DND-41 (cell line): ENCODE measurements at regions not wholly inside any gene's neighbourhood (a gene's known extent, or its start where the extent isn't known, plus 50 kb on each side); places are given as distances from the start of the nearest gene placed in this dataset.

Experiments used
- ATAC-seq: fragments of 200-7000 bp; cut with Tn5 transposase; 3 replicates; pipeline ENCODE4 v1.9.1; 2021; ENCODE audit warnings: low read depth; ENCODE audit not compliant: insufficient read depth
- DNase-seq: peaks from one replicate; pipeline ENCODE4 v3.0.0-alpha.2; 2020
- H2AFZ ChIP-seq: 2 replicates; pipeline ENCODE4 v1.6.0; 2012; ENCODE audit warnings: low read depth, low read length
- H3K27ac ChIP-seq: 2 replicates; pipeline ENCODE4 v1.5.1; 2012; ENCODE audit warnings: low read length, inconsistent platforms
- H3K27me3 ChIP-seq: fragments of 200-600 bp; sonication (generic); 2 replicates; pipeline ENCODE4 v1.6.0; 2012; ENCODE audit warnings: low read length, mild to moderate bottlenecking, inconsistent platforms; ENCODE audit not compliant: insufficient read depth, poor library complexity
- H3K36me3 ChIP-seq: 2 replicates; pipeline ENCODE4 v1.5.1; 2012; ENCODE audit warnings: low read length, inconsistent platforms; ENCODE audit not compliant: insufficient read depth
- H3K4me1 ChIP-seq: 2 replicates; pipeline ENCODE4 v1.5.1; 2012; ENCODE audit warnings: mild to moderate bottlenecking, low read length; ENCODE audit not compliant: insufficient read depth
- H3K4me2 ChIP-seq: 2 replicates; pipeline ENCODE4 v1.6.0; 2012; ENCODE audit warnings: mild to moderate bottlenecking, moderate library complexity, low read length, inconsistent platforms; ENCODE audit not compliant: insufficient read depth
- H3K4me3 ChIP-seq, 2 experiments: fragments of 200-600 bp in 1 of 2; shearing (Covaris generic) in 1 of 2; 2 replicates each; pipeline ENCODE4 v1.5.1; 2012 to 2016; ENCODE audit warnings: inconsistent platforms in 2 of 2, low read length in 2 of 2, mild to moderate bottlenecking in 2 of 2, low read depth in 1 of 2, moderate library complexity in 1 of 2
- H3K79me2 ChIP-seq: 2 replicates; pipeline ENCODE4 v1.6.0; 2012; ENCODE audit warnings: low read length, inconsistent platforms; ENCODE audit not compliant: insufficient read depth
- H3K9ac ChIP-seq: 2 replicates; pipeline ENCODE4 v1.6.0; 2012; ENCODE audit warnings: low read depth, mild to moderate bottlenecking, inconsistent platforms, low read length, moderate library complexity
- H3K9me3 ChIP-seq: 2 replicates; pipeline ENCODE4 v1.5.1; 2012; ENCODE audit warnings: low read length, moderate library complexity, mild to moderate bottlenecking, inconsistent platforms; ENCODE audit not compliant: insufficient read depth, severe bottlenecking
- H4K20me1 ChIP-seq: 2 replicates; pipeline ENCODE4 v1.6.0; 2012; ENCODE audit warnings: low read length; ENCODE audit not compliant: insufficient read depth
- EZH2 ChIP-seq: IDR thresholded peaks from 3 replicates; pipeline ENCODE4 v1.6.1; 2012; ENCODE audit warnings: borderline replicate concordance, low read depth, mild to moderate bottlenecking, moderate library complexity, low read length, inconsistent platforms; ENCODE audit not compliant: severe bottlenecking
- TF ChIP-seq, protein P1 (sequence below): IDR thresholded peaks from 2 replicates; pipeline ENCODE4 v1.5.1; 2012; ENCODE audit warnings: borderline replicate concordance, low read length, moderate library complexity, mild to moderate bottlenecking; ENCODE audit not compliant: poor library complexity, severe bottlenecking; ENCODE audit errors: extremely low read depth

DNA sequence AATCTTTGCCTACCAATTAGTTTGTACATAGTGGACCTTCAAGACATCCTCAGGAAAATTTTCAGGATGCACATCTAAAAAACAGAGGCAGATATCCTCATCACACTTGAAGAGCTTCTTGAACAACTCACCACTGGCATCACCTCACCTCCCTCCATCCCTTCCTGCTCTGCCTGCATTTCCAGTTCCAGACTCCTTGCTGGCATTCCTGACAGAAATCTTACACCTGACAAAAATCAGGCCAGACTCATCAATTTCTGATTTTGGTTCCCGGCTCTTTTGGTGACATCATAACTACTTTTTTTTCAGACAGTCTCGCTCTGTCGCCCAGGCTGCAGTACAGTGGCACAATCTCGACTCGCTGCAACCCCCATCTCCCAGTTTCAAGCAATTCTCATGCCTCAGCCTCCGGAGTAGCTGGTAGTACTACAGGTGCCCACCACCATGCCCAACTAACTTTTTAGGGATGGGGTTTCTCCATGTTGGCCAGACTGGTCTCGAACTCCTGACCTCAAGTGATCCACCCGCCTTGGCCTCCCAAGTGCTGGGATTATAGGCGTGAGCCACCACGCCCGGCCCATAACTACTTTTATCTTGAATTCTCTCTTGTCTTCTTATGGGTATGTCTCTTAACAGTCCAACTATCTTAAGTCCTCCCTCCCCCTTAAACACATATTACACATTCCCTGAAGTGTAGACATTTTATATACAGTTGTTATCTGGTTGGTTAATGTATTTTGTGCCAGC, 216.6 kb upstream of the IL12A start:
- ATAC-seq (no peak), DNase-seq (no peak)
- no peak overlapping the region for H3K27ac ChIP-seq
- no peaks in the 10 kb centered on the region for H3K27me3 ChIP-seq
- H2AFZ ChIP-seq, result no peak overlapping the region
- no peak overlapping the region for H3K9ac ChIP-seq
- H3K4me1 ChIP-seq, result no peaks in the 10 kb centered on the region
- H3K79me2 ChIP-seq, result no peaks in the 10 kb centered on the region
- H3K4me2 ChIP-seq, result no peak overlapping the region
- no peaks in the 10 kb centered on the region for H3K36me3 ChIP-seq
- no peaks in the 10 kb centered on the region for H3K9me3 ChIP-seq
- no peak overlapping the region for H3K4me3 ChIP-seq
- H4K20me1 ChIP-seq, result no peaks in the 10 kb centered on the region
- TF ChIP-seq, protein P1, sequence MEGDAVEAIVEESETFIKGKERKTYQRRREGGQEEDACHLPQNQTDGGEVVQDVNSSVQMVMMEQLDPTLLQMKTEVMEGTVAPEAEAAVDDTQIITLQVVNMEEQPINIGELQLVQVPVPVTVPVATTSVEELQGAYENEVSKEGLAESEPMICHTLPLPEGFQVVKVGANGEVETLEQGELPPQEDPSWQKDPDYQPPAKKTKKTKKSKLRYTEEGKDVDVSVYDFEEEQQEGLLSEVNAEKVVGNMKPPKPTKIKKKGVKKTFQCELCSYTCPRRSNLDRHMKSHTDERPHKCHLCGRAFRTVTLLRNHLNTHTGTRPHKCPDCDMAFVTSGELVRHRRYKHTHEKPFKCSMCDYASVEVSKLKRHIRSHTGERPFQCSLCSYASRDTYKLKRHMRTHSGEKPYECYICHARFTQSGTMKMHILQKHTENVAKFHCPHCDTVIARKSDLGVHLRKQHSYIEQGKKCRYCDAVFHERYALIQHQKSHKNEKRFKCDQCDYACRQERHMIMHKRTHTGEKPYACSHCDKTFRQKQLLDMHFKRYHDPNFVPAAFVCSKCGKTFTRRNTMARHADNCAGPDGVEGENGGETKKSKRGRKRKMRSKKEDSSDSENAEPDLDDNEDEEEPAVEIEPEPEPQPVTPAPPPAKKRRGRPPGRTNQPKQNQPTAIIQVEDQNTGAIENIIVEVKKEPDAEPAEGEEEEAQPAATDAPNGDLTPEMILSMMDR, result no peak
- no peak for TF ChIP-seq EZH2

DNA sequence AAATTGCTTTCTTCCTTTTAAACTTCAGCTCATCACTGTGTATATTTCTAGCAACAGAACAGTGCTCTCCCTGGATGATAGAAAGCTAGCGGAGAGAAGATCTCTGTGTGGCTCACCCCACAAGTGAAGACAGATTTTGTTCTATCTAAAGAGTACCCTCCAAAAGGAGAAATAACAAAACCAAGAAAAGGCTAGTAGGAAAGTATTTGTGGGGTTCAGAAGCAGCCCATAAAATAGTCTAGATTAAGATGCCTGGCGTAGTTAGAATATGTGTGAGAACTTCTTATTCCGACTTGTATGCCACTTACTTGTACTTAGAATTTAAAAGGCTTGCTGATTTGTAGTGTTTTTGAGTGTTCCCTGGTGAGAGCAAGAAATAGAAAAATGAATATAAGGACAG, 214.9 kb upstream of the IL12A start:
- no peak for ATAC-seq
- Histone ChIP-seq H3K9ac (no peak overlapping the region), H3K4me3 (no peak overlapping the region), H3K9me3 (no peaks in the 10 kb centered on the region), H4K20me1 (no peaks in the 10 kb centered on the region), H3K4me1 (no peaks in the 10 kb centered on the region), H3K27ac (no peak overlapping the region), H3K36me3 (no peaks in the 10 kb centered on the region), H3K4me2 (no peak overlapping the region), H3K27me3 (no peaks in the 10 kb centered on the region), H2AFZ (no peak overlapping the region), H3K79me2 (no peaks in the 10 kb centered on the region)
- TF ChIP-seq, protein P1, result no peak
- TF ChIP-seq EZH2, result no peak
- no peak for DNase-seq

DNA sequence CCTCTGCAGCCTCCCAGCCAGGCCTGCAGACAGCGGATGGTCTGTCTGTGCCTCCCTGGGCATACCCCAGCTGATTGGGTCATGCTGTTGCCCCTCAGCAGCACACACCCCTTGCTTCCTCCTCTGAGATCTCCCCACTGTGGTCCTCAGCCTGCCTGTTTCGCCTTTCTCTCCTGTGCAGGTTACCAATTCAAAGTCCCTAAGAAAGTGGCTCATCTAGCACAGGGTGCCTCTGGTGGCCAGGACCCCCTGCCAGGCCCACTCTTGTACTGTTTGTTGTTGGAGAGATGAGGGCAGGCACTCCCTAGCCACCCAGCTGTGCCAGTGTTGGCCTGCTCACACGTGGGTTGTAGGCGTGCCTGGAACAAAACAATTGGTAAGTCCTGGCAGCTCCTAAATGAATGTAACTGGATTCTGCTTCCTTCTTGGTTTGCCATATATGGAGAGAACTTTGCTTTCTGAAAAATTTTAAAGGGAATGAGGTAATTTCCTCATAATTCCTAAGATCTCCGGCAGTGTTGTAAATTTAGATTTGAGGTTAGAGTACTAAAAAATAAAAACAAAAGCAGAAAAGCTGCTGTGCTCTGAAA, 213.2 kb upstream of the IL12A start:
- Histone ChIP-seq H3K9ac (no peak overlapping the region), H4K20me1 (no peaks in the 10 kb centered on the region), H3K4me1 (no peaks in the 10 kb centered on the region), H2AFZ (no peak overlapping the region), H3K4me3 (no peak overlapping the region), H3K27me3 (no peaks in the 10 kb centered on the region), H3K36me3 (no peaks in the 10 kb centered on the region), H3K4me2 (no peak overlapping the region), H3K9me3 (no peaks in the 10 kb centered on the region), H3K27ac (no peak overlapping the region), H3K79me2 (no peaks in the 10 kb centered on the region)
- no peak for DNase-seq
- TF ChIP-seq, protein P1, result no peak
- no peak for TF ChIP-seq EZH2
- no peak for ATAC-seq
